Mesothelial cell of epicardium (in vitro differentiated cells): ENCODE measurements at regions not wholly inside any gene's neighbourhood (a gene's known extent, or its start where the extent isn't known, plus 50 kb on each side); places are given as distances from the start of the nearest gene placed in this dataset.

Experiments
- DNase-seq, 2 experiments: peaks; one replicate each; pipeline ENCODE4 v3.0.0; 2021; ENCODE audit warnings: low spot score in 2 of 2; ENCODE audit not compliant: unreplicated experiment in 2 of 2
- H3K27ac Mint-ChIP-seq: 2 replicates; pipeline ENCODE4 v1.8.0; 2021; ENCODE audit warnings: mixed read lengths
- H3K27me3 Mint-ChIP-seq: 2 replicates; pipeline ENCODE4 v1.8.0; 2021; ENCODE audit warnings: low read depth, mixed read lengths
- H3K36me3 Mint-ChIP-seq: 2 replicates; pipeline ENCODE4 v1.8.0; 2021; ENCODE audit warnings: mixed read lengths
- H3K4me1 Mint-ChIP-seq: 2 replicates; pipeline ENCODE4 v1.8.0; 2021; ENCODE audit warnings: mixed read lengths
- H3K4me3 Mint-ChIP-seq: 2 replicates; pipeline ENCODE4 v1.8.0; 2021; ENCODE audit warnings: mild to moderate bottlenecking, moderate library complexity, mixed read lengths
- H3K9me3 Mint-ChIP-seq: 2 replicates; pipeline ENCODE4 v1.8.0; 2021; ENCODE audit warnings: mixed read lengths
- TF ChIP-seq, protein P1 (sequence below): fragments of 200-600 bp; sonication (generic); IDR thresholded peaks from one replicate; pipeline ENCODE4 v1.5.0; 2021; ENCODE audit warnings: antibody characterized with exemption; ENCODE audit not compliant: unreplicated experiment

DNA sequence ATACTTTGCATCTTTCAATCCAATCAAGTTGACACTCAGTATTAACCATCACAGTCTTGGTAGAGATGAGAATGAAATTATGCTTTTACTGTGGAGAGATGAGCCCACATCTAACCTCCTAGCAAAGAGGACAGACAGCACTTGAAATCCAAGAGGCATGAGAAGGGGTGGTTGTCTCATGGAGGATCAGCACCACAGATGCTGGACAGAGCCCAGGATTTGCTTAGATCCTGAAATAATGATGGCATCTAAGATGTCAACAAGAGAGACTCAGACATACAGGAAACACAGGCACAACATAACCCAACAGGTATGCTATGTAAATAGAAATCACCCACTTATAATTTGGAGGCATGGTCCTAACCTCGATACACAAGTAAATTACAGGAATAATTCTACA is 74.3 kb upstream of the VCX2 start:
- H3K36me3 Mint-ChIP-seq = no peaks in the 10 kb centered on the region
- TF ChIP-seq, protein P1, sequence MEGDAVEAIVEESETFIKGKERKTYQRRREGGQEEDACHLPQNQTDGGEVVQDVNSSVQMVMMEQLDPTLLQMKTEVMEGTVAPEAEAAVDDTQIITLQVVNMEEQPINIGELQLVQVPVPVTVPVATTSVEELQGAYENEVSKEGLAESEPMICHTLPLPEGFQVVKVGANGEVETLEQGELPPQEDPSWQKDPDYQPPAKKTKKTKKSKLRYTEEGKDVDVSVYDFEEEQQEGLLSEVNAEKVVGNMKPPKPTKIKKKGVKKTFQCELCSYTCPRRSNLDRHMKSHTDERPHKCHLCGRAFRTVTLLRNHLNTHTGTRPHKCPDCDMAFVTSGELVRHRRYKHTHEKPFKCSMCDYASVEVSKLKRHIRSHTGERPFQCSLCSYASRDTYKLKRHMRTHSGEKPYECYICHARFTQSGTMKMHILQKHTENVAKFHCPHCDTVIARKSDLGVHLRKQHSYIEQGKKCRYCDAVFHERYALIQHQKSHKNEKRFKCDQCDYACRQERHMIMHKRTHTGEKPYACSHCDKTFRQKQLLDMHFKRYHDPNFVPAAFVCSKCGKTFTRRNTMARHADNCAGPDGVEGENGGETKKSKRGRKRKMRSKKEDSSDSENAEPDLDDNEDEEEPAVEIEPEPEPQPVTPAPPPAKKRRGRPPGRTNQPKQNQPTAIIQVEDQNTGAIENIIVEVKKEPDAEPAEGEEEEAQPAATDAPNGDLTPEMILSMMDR = no peak
- no peak overlapping the region for H3K27ac Mint-ChIP-seq
- peaks cover 12% of the 10 kb centered on the region for H3K27me3 Mint-ChIP-seq
- H3K4me1 Mint-ChIP-seq = no peaks in the 10 kb centered on the region
- no peaks in the 10 kb centered on the region for H3K9me3 Mint-ChIP-seq
- no peak overlapping the region for H3K4me3 Mint-ChIP-seq
- DNase-seq = no peak

DNA sequence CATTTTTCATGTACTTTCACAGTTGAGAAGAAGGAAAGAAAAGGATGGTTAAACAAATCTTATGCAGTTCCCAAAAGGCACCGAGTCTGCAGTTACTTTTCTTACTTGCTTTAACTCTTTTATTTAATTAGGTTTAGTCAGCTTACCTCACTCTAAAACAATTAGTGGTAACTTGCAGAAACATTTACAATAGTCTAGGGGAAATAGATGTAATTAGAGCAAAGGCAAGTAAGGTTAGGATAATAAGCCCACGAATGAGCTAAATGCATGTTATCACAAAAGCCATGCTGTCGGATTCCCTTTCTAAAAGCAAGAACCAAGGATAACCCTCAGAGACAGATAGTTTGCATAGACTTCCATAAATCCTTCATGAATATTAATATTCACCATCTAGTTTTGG is 82.0 kb upstream of the VCX2 start:
- H3K4me3 Mint-ChIP-seq = no peak overlapping the region
- no peaks in the 10 kb centered on the region for H3K36me3 Mint-ChIP-seq
- H3K9me3 Mint-ChIP-seq = no peaks in the 10 kb centered on the region
- H3K27me3 Mint-ChIP-seq = peaks cover 12% of the 10 kb centered on the region
- no peak for DNase-seq
- peaks cover 8% of the 10 kb centered on the region for H3K4me1 Mint-ChIP-seq
- no peak overlapping the region for H3K27ac Mint-ChIP-seq
- TF ChIP-seq, protein P1 = no peak

DNA sequence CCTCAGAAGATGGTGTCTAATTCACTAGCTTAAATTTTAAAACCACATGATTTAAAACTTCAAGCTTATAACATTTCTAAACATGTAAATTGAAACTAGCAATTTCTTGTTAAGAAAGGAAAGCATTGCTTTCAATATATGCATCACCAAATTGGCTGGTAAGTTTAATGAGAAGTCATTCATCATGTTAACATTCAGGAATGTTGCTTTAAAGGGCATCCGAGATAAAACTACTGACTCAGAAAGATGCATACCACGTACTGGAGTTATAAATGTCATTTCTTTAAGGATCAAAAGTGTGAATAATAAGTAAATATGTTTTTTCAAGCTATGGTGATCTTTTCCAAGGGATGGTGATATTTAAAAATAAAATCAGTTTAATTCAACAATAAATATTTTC is 83.3 kb upstream of the VCX2 start:
- Mint-ChIP-seq H3K4me1 (peaks cover 8% of the 10 kb centered on the region), H3K9me3 (no peaks in the 10 kb centered on the region), H3K36me3 (no peaks in the 10 kb centered on the region), H3K27ac (no peak overlapping the region), H3K27me3 (peaks cover 12% of the 10 kb centered on the region), H3K4me3 (no peak overlapping the region)
- TF ChIP-seq, protein P1 = no peak
- DNase-seq = no peak

DNA sequence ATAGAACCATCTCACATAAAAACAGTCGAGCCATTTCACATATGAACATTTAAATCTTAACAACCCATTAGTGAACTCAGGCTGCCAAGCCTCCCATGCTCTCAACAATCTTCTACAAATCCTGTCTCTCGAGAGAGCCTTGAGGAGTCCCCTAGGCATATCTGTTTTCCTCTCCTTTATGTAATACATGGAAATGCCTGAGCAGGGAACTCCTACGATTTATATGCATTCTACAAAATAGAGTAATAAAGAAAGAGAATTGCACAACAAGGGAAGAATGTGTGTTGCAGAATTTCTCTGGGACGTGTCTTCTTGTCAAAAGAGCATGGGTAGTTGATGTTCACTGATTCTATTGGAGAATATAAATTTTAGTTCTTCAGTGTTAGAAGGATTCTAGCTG is 101.8 kb upstream of the VCX2 start:
- H3K27ac Mint-ChIP-seq = no peak overlapping the region
- H3K36me3 Mint-ChIP-seq = peaks cover 2% of the 10 kb centered on the region
- H3K27me3 Mint-ChIP-seq = peaks cover 2% of the 10 kb centered on the region
- H3K4me3 Mint-ChIP-seq = no peak overlapping the region
- TF ChIP-seq, protein P1 = no peak
- H3K4me1 Mint-ChIP-seq = no peaks in the 10 kb centered on the region
- no peak for DNase-seq
- peaks cover 11% of the 10 kb centered on the region for H3K9me3 Mint-ChIP-seq

DNA sequence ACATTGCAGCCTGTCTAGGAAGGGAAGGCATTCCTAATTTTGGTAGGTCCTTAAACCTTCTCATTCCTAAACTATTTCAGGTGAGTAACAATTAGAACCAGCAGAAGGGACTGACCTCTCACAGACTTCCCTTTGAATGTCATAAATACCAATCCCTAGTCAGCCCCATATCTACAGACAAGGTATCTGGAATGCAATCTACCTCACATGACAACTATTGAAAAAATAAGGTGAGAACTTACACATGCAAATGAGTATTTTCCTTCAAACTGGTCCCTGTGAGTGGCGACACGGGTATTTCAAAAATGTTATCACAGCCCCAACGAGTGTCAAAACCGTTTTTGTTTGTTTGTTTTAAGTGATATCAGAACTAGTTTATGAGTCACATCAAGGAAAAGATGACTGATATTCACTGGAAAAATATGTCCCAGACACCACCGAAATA is 102.4 kb upstream of the VCX2 start:
- Mint-ChIP-seq H3K27me3 (no peaks in the 10 kb centered on the region), H3K27ac (no peak overlapping the region), H3K4me1 (no peaks in the 10 kb centered on the region), H3K36me3 (peaks cover 2% of the 10 kb centered on the region), H3K4me3 (no peak overlapping the region), H3K9me3 (peaks cover 11% of the 10 kb centered on the region)
- TF ChIP-seq, protein P1 = no peak
- no peak for DNase-seq

DNA sequence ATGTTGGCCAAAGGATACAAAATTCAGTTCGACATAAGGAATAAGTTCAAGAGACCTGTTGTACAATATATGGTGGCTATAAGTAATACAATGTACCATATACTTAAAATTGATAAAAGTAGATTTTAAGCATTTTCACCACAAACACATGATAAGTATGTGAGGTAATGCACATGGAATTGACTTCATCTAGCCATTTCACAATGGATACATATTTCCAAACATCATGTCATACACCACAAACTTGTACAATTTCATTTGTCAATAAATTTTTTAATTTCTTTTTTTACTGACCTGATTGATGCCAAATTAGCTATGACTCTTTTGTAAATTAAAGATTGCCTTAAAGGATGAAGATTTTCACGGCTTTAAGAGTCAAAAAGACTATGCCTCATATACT is 103.1 kb upstream of the VCX2 start:
- Mint-ChIP-seq H3K27ac (no peak overlapping the region), H3K4me1 (no peaks in the 10 kb centered on the region), H3K9me3 (peaks cover 11% of the 10 kb centered on the region), H3K4me3 (no peak overlapping the region), H3K27me3 (no peaks in the 10 kb centered on the region), H3K36me3 (peaks cover 2% of the 10 kb centered on the region)
- no peak for DNase-seq
- TF ChIP-seq, protein P1 = no peak
